ENCODE measurements at regions not wholly inside any gene's neighbourhood (a gene's known extent, or its start where the extent isn't known, plus 50 kb on each side); places are given as distances from the start of the nearest gene placed in this dataset.
"Not testable (repeated sequence)": the region's sequence is repeated elsewhere in the genome, so short reads cannot be mapped to it uniquely, and the experiment has no call there.

DNA sequence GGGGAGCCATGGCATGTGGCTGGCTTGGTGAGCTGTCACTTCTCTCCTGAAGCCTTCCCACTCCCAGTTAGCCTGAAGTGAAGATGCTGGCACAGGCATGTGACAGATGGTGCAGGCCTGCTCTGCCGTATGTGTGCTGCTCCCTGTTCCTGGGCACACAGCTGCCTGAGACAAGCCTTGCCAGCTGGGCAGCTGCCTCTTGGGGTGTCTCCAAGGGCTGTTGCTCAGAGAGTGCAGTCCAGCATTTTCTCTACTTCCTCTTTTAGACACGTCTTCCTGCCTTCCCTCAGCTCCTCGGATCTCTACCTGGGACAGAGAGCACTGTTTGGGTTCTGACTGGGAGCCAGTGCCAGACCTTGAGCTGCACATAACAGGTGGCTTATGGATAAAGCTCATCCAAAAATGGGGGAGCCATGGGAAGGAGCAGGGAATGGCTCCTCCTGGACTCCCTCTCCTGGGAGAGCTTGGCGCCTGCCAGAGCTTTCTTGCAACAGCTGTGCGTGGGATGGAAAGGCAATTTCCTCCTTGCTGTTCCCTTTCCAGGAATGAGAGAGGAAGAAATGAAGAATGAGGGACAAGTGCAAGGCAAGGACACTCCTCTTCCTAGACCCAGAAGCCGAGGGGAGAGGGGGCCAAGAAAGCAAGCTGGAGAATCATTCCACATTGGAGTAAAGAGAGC is 132.9 kb downstream of the MSL3 start:
- ATAC-seq (ENCODE audit: insufficient read depth, low read depth) = no peak
- TF ChIP-seq, protein P1, sequence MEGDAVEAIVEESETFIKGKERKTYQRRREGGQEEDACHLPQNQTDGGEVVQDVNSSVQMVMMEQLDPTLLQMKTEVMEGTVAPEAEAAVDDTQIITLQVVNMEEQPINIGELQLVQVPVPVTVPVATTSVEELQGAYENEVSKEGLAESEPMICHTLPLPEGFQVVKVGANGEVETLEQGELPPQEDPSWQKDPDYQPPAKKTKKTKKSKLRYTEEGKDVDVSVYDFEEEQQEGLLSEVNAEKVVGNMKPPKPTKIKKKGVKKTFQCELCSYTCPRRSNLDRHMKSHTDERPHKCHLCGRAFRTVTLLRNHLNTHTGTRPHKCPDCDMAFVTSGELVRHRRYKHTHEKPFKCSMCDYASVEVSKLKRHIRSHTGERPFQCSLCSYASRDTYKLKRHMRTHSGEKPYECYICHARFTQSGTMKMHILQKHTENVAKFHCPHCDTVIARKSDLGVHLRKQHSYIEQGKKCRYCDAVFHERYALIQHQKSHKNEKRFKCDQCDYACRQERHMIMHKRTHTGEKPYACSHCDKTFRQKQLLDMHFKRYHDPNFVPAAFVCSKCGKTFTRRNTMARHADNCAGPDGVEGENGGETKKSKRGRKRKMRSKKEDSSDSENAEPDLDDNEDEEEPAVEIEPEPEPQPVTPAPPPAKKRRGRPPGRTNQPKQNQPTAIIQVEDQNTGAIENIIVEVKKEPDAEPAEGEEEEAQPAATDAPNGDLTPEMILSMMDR (IDR thresholded peaks at IDR 0.05; ENCODE audit: borderline replicate concordance, extremely low read depth, low read length, poor library complexity, severe bottlenecking) = no peak
- TF ChIP-seq EZH2 (IDR thresholded peaks at IDR 0.05; ENCODE audit: borderline replicate concordance, low read depth, low read length, severe bottlenecking) = no peak
- DNase-seq = no peak
- Histone ChIP-seq H3K4me2 (ENCODE audit: insufficient read depth, low read length) (no peak overlapping the region), H2AFZ (ENCODE audit: low read depth, low read length) (no peak overlapping the region), H3K9me3 (ENCODE audit: insufficient read depth, low read length, severe bottlenecking) (no peaks in the 10 kb centered on the region), H4K20me1 (ENCODE audit: insufficient read depth, low read length) (no peaks in the 10 kb centered on the region), H3K27me3 (ENCODE audit: insufficient read depth, low read length, poor library complexity) (no peaks in the 10 kb centered on the region), H3K4me3 (ENCODE audit: low read depth in 1 of 2, low read length in 2 of 2) (no peak overlapping the region), H3K27ac (ENCODE audit: low read length) (no peak overlapping the region), H3K36me3 (ENCODE audit: insufficient read depth, low read length) (no peaks in the 10 kb centered on the region), H3K9ac (ENCODE audit: low read depth, low read length) (no peak overlapping the region), H3K79me2 (ENCODE audit: insufficient read depth, low read length) (no peaks in the 10 kb centered on the region), H3K4me1 (ENCODE audit: insufficient read depth, low read length) (no peaks in the 10 kb centered on the region)

DNA sequence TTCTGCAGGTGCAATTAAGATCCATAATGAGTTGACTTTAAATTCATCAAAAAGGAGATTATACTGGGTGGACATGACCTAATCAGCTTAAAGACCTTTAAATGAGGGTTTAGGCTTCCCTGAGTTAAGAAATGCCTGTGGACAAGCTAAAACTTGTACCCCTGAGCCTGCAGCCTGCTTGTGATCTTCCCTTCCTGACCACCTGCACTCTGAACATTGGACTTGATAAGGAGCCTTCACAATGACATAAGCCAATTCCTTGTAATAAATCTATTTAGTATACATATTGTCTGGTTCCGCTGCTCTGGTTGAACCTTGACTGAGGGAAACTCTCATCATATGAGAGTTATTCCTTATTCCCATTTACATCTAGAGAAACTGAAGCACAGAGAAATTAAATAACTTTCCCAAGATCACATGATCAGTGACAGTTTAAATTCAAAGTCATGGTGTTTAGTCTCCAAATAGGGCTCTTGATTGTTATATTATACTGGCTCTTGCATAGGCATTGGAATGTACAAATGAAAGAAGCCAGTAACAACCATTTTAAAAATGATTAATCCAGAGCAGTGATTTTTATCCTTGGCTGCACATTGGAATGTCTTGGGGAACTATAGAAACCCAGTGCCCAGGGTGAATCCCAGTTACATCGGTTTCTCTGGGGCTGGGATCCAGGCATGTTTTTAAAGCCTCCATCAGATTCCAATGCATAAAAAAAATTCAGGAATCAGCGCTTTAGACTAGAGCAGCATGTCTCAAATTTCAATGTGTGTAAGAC is 136.1 kb downstream of the MSL3 start:
- no peak for ATAC-seq (ENCODE audit: insufficient read depth, low read depth)
- Histone ChIP-seq H3K9ac (ENCODE audit: low read depth, low read length) (no peak overlapping the region), H3K27me3 (ENCODE audit: insufficient read depth, low read length, poor library complexity) (no peaks in the 10 kb centered on the region), H3K27ac (ENCODE audit: low read length) (no peak overlapping the region), H4K20me1 (ENCODE audit: insufficient read depth, low read length) (no peaks in the 10 kb centered on the region), H3K79me2 (ENCODE audit: insufficient read depth, low read length) (no peaks in the 10 kb centered on the region), H3K36me3 (ENCODE audit: insufficient read depth, low read length) (no peaks in the 10 kb centered on the region), H2AFZ (ENCODE audit: low read depth, low read length) (no peak overlapping the region), H3K4me2 (ENCODE audit: insufficient read depth, low read length) (no peak overlapping the region), H3K9me3 (ENCODE audit: insufficient read depth, low read length, severe bottlenecking) (no peaks in the 10 kb centered on the region), H3K4me3 (ENCODE audit: low read depth in 1 of 2, low read length in 2 of 2) (no peak overlapping the region), H3K4me1 (ENCODE audit: insufficient read depth, low read length) (no peaks in the 10 kb centered on the region)
- DNase-seq = no peak
- no peak for TF ChIP-seq EZH2 (IDR thresholded peaks at IDR 0.05; ENCODE audit: borderline replicate concordance, low read depth, low read length, severe bottlenecking)
- TF ChIP-seq, protein P1 (IDR thresholded peaks at IDR 0.05; ENCODE audit: borderline replicate concordance, extremely low read depth, low read length, poor library complexity, severe bottlenecking) = no peak

GRCh38 chrX:11899091-11899490 is 141.1 kb downstream of the MSL3 start:
- no peaks in the 10 kb centered on the region for H3K4me1 ChIP-seq (ENCODE audit: insufficient read depth, low read length)
- H3K27me3 ChIP-seq (ENCODE audit: insufficient read depth, low read length, poor library complexity) = no peaks in the 10 kb centered on the region
- ATAC-seq (ENCODE audit: insufficient read depth, low read depth) (no peak), DNase-seq (no peak)
- TF ChIP-seq EZH2 (IDR thresholded peaks at IDR 0.05; ENCODE audit: borderline replicate concordance, low read depth, low read length, severe bottlenecking) = no peak
- TF ChIP-seq, protein P1 (IDR thresholded peaks at IDR 0.05; ENCODE audit: borderline replicate concordance, extremely low read depth, low read length, poor library complexity, severe bottlenecking) = no peak
- no peak overlapping the region for H3K4me2 ChIP-seq (ENCODE audit: insufficient read depth, low read length)
- H3K4me3 ChIP-seq (ENCODE audit: low read depth in 1 of 2, low read length in 2 of 2) = no peak overlapping the region
- no peak overlapping the region for H2AFZ ChIP-seq (ENCODE audit: low read depth, low read length)
- no peaks in the 10 kb centered on the region for H4K20me1 ChIP-seq (ENCODE audit: insufficient read depth, low read length)
- H3K79me2 ChIP-seq (ENCODE audit: insufficient read depth, low read length) = no peaks in the 10 kb centered on the region
- H3K27ac ChIP-seq (ENCODE audit: low read length) = no peak overlapping the region
- H3K36me3 ChIP-seq (ENCODE audit: insufficient read depth, low read length) = no peaks in the 10 kb centered on the region
- H3K9me3 ChIP-seq (ENCODE audit: insufficient read depth, low read length, severe bottlenecking) = no peaks in the 10 kb centered on the region
- no peak overlapping the region for H3K9ac ChIP-seq (ENCODE audit: low read depth, low read length)

DNA sequence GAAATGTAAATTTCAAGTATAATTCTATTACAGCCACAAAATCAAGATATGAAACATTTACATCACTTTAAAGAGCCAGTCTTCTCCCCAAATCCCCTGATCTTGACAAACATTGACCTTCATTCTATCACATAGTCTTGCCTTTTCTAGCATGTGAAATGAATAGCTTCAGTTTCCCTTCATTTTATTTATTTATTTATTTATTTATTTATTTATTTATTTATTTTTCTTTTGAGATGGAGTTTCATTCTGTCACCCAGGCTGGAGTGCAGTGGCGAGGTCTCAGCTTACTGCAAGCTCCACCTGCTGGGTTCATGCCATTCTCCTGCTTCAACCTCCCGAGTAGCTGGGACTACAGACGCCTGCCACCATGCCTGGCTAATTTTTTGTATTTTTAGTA is 147.9 kb downstream of the MSL3 start:
- not testable (repeated sequence) for H3K4me3 ChIP-seq (ENCODE audit: low read depth in 1 of 2, low read length in 2 of 2); H3K27me3 ChIP-seq (ENCODE audit: insufficient read depth, low read length, poor library complexity); ATAC-seq (ENCODE audit: insufficient read depth, low read depth); DNase-seq; H3K4me1 ChIP-seq (ENCODE audit: insufficient read depth, low read length); H3K9me3 ChIP-seq (ENCODE audit: insufficient read depth, low read length, severe bottlenecking); H3K27ac ChIP-seq (ENCODE audit: low read length); H2AFZ ChIP-seq (ENCODE audit: low read depth, low read length); H3K79me2 ChIP-seq (ENCODE audit: insufficient read depth, low read length); H3K4me2 ChIP-seq (ENCODE audit: insufficient read depth, low read length); H3K36me3 ChIP-seq (ENCODE audit: insufficient read depth, low read length); H3K9ac ChIP-seq (ENCODE audit: low read depth, low read length); H4K20me1 ChIP-seq (ENCODE audit: insufficient read depth, low read length)

All from DND-41 (cell line).